Neural cell (in vitro differentiated cells): ENCODE measurements at regions not wholly inside any gene's neighbourhood (a gene's known extent, or its start where the extent isn't known, plus 50 kb on each side); places are given as distances from the start of the nearest gene placed in this dataset.

Source experiments
- H2AFZ ChIP-seq: fragments of 200-600, 300-800 bp; sonication (generic), shearing (Covaris generic); 2 replicates; pipeline ENCODE4 v1.6.0; 2014; ENCODE audit warnings: low read depth, mild to moderate bottlenecking, antibody characterized with exemption, low read length, moderate library complexity
- H3F3A ChIP-seq: fragments of 200-600 bp; shearing (Covaris generic); 2 replicates; pipeline ENCODE4 v1.6.1; 2016; ENCODE audit warnings: mild to moderate bottlenecking, moderate library complexity, mixed read lengths, antibody characterized with exemption, low read length; ENCODE audit not compliant: insufficient read depth, poor library complexity, severe bottlenecking
- H3K27ac ChIP-seq: fragments of 200-600, 300-800 bp; sonication (generic), shearing (Covaris generic); 2 replicates; pipeline ENCODE4 v1.5.1; 2014; ENCODE audit warnings: mild to moderate bottlenecking, low read length, moderate library complexity
- H3K27me3 ChIP-seq: fragments of 300-800, 200-600 bp; sonication (generic), shearing (Covaris generic); 2 replicates; pipeline ENCODE4 v1.6.0; 2014; ENCODE audit warnings: mild to moderate bottlenecking, low read depth, low read length, moderate library complexity; ENCODE audit not compliant: insufficient read depth
- H3K36me3 ChIP-seq: fragments of 300-800, 200-600 bp; sonication (generic), shearing (Covaris generic); 2 replicates; pipeline ENCODE4 v1.5.1; 2014; ENCODE audit warnings: mild to moderate bottlenecking, antibody characterized with exemption, low read length, moderate library complexity; ENCODE audit not compliant: insufficient read depth
- H3K4me2 ChIP-seq: fragments of 300-800, 200-600 bp; sonication (generic), shearing (Covaris generic); 2 replicates; pipeline ENCODE4 v1.6.0; 2014; ENCODE audit warnings: mild to moderate bottlenecking, low read length
- H3K4me3 ChIP-seq: fragments of 300-800, 200-600 bp; sonication (generic), shearing (Covaris generic); 2 replicates; pipeline ENCODE4 v1.5.1; 2014; ENCODE audit warnings: mild to moderate bottlenecking, low read length, moderate library complexity
- H3K79me2 ChIP-seq: fragments of 200-600 bp; shearing (Covaris generic); replicated peaks from 2 replicates; pipeline ENCODE4 v1.6.0; 2014; ENCODE audit warnings: mild to moderate bottlenecking, low read length, moderate library complexity; ENCODE audit not compliant: insufficient read depth
- H3K9ac ChIP-seq: fragments of 300-800, 200-600 bp; sonication (generic), shearing (Covaris generic); 2 replicates; pipeline ENCODE4 v1.6.1; 2016; ENCODE audit warnings: mild to moderate bottlenecking, low read length, mixed read lengths
- H3K9me2 ChIP-seq: fragments of 200-600 bp; shearing (Covaris generic); 2 replicates; pipeline ENCODE4 v1.6.1; 2016; ENCODE audit warnings: mild to moderate bottlenecking, low read length, mixed read lengths; ENCODE audit not compliant: insufficient read depth
- H3K9me3 ChIP-seq: fragments of 200-600, 300-800 bp; sonication (generic), shearing (Covaris generic); 2 replicates; pipeline ENCODE4 v1.6.1; 2016; ENCODE audit warnings: mild to moderate bottlenecking, mixed run types, low read length, moderate library complexity, mixed read lengths
- H4K20me1 ChIP-seq: fragments of 200-600 bp; shearing (Covaris generic); 2 replicates; pipeline ENCODE4 v1.6.1; 2016; ENCODE audit warnings: mild to moderate bottlenecking, mixed run types; ENCODE audit not compliant: insufficient read depth
- CTCF ChIP-seq: fragments of 450-650 bp; IDR thresholded peaks from 2 replicates; pipeline ENCODE4 v1.5.1; 2014; ENCODE audit warnings: antibody characterized with exemption, mild to moderate bottlenecking, moderate library complexity; ENCODE audit not compliant: poor library complexity, severe bottlenecking
- EP300 ChIP-seq: fragments of 450-650 bp; conservative IDR thresholded peaks from 2 replicates; pipeline ENCODE4 v1.6.1; 2014; ENCODE audit warnings: antibody characterized with exemption, mild to moderate bottlenecking, moderate library complexity; ENCODE audit not compliant: poor library complexity, severe bottlenecking
- EZH2 ChIP-seq: fragments of 200-600, 300-800 bp; shearing (Covaris generic), sonication (generic); IDR thresholded peaks from 2 replicates; pipeline ENCODE4 v1.6.1; 2014; ENCODE audit warnings: antibody characterized with exemption, low read length, borderline replicate concordance, mild to moderate bottlenecking; ENCODE audit not compliant: insufficient read depth, poor library complexity, severe bottlenecking
- MXI1 ChIP-seq: fragments of 450-650 bp; conservative IDR thresholded peaks from 2 replicates; pipeline ENCODE4 v1.6.1; 2014; ENCODE audit warnings: antibody characterized with exemption, mild to moderate bottlenecking; ENCODE audit not compliant: poor library complexity, severe bottlenecking
- POLR2AphosphoS5 ChIP-seq: IDR thresholded peaks from 2 replicates; pipeline ENCODE4 v1.6.1; 2012
- RAD21 ChIP-seq: fragments of 450-650 bp; conservative IDR thresholded peaks from 2 replicates; pipeline ENCODE4 v1.6.1; 2014; ENCODE audit warnings: antibody characterized with exemption, mild to moderate bottlenecking, moderate library complexity
- REST ChIP-seq: IDR thresholded peaks from 2 replicates; pipeline ENCODE4 v1.6.1; 2012; ENCODE audit warnings: borderline replicate concordance
- SMC3 ChIP-seq: fragments of 450-650 bp; conservative IDR thresholded peaks from 2 replicates; pipeline ENCODE4 v1.6.1; 2014; ENCODE audit warnings: antibody characterized with exemption, mild to moderate bottlenecking, moderate library complexity; ENCODE audit not compliant: poor library complexity
- TAF1 ChIP-seq: IDR thresholded peaks from 2 replicates; pipeline ENCODE4 v1.6.1; 2012; ENCODE audit warnings: low read depth

GRCh38 chr5:125416055-125416454 lies 669.6 kb upstream of the ZNF608 start:
- no peak overlapping the region for H3K4me2 ChIP-seq
- no peak for TF ChIP-seq RAD21
- no peak for TF ChIP-seq EP300
- TF ChIP-seq MXI1, result no peak
- TF ChIP-seq TAF1, result no peak
- no peak for TF ChIP-seq SMC3
- TF ChIP-seq CTCF, result no peak
- no peak for TF ChIP-seq EZH2
- TF ChIP-seq POLR2AphosphoS5, result no peak
- no peak for TF ChIP-seq REST
- H3K27me3 ChIP-seq, result no peaks in the 10 kb centered on the region
- no peaks in the 10 kb centered on the region for H3K9me3 ChIP-seq
- H3K9me2 ChIP-seq, result no peaks in the 10 kb centered on the region
- no peak overlapping the region for H3K4me3 ChIP-seq
- H4K20me1 ChIP-seq, result no peaks in the 10 kb centered on the region
- H2AFZ ChIP-seq, result no peak overlapping the region
- no peaks in the 10 kb centered on the region for H3K79me2 ChIP-seq
- H3K36me3 ChIP-seq, result no peaks in the 10 kb centered on the region
- H3F3A ChIP-seq, result peaks cover 3% of the 10 kb centered on the region
- H3K27ac ChIP-seq, result no peak overlapping the region
- no peak overlapping the region for H3K9ac ChIP-seq

- no peak overlapping the region for H2AFZ ChIP-seq
- H3K9ac ChIP-seq, result no peak overlapping the region
- H4K20me1 ChIP-seq, result no peaks in the 10 kb centered on the region
- TF ChIP-seq TAF1 (no peak), POLR2AphosphoS5 (no peak), RAD21 (no peak), SMC3 (no peak), EZH2 (no peak), EP300 (no peak), MXI1 (no peak), CTCF (no peak), REST (no peak)
- H3K4me2 ChIP-seq, result no peak overlapping the region
- no peaks in the 10 kb centered on the region for H3K36me3 ChIP-seq
- no peaks in the 10 kb centered on the region for H3F3A ChIP-seq
- no peaks in the 10 kb centered on the region for H3K27me3 ChIP-seq
- no peaks in the 10 kb centered on the region for H3K79me2 ChIP-seq
- H3K27ac ChIP-seq, result no peak overlapping the region
- no peak overlapping the region for H3K4me3 ChIP-seq
- H3K9me3 ChIP-seq, result no peaks in the 10 kb centered on the region
- H3K9me2 ChIP-seq, result no peaks in the 10 kb centered on the region
Measured at GRCh38 chr5:125421006-125421405, 674.6 kb upstream of the ZNF608 start.
